SHP77 treated with DMSO at 0.1 percent for 48 hours (cell line): ENCODE measurements at regions not wholly inside any gene's neighbourhood (a gene's known extent, or its start where the extent isn't known, plus 50 kb on each side); places are given as distances from the start of the nearest gene placed in this dataset.

Experiments used
- DNase-seq: peaks from one replicate; lab custom pipeline; 2025; lab: John Stamatoyannopoulos, UW

- no peak for DNase-seq
Observed at GRCh38 chr2:219692521-219692920, 65.1 kb downstream of the SLC4A3 start.

GRCh38 chr2:219695145-219695709 is 67.8 kb downstream of the SLC4A3 start:
- DNase-seq: no peak

GRCh38 chr2:219697811-219698747 is 70.6 kb downstream of the SLC4A3 start:
- DNase-seq: no peak

GRCh38 chr2:219698748-219699439 is 71.5 kb downstream of the SLC4A3 start:
- no peak for DNase-seq

GRCh38 chr2:219699440-219699821 is 72.0 kb downstream of the SLC4A3 start:
- no peak for DNase-seq

- no peak for DNase-seq
Observed at GRCh38 chr2:219701847-219702634, 74.6 kb downstream of the SLC4A3 start.

- DNase-seq: no peak
Observed at GRCh38 chr2:219702796-219703545, 75.5 kb downstream of the SLC4A3 start.

GRCh38 chr2:219704878-219705277 is 77.4 kb downstream of the SLC4A3 start:
- no peak for DNase-seq

GRCh38 chr2:219706823-219707281 is 79.4 kb downstream of the SLC4A3 start:
- no peak for DNase-seq

- no peak for DNase-seq
Observed at GRCh38 chr2:219707496-219708285, 80.3 kb downstream of the SLC4A3 start.

- no peak for DNase-seq
Observed at GRCh38 chr2:219709331-219709761, 81.9 kb downstream of the SLC4A3 start.

GRCh38 chr2:219713110-219713509 is 85.7 kb downstream of the SLC4A3 start:
- DNase-seq: no peak

GRCh38 chr2:219714681-219715400 is 87.4 kb downstream of the SLC4A3 start:
- DNase-seq: no peak

GRCh38 chr2:219718066-219718465 is 90.6 kb downstream of the SLC4A3 start:
- no peak for DNase-seq

GRCh38 chr2:219719521-219719920 is 92.1 kb downstream of the SLC4A3 start:
- DNase-seq: no peak

GRCh38 chr2:219720956-219721355 is 93.5 kb downstream of the SLC4A3 start:
- no peak for DNase-seq

GRCh38 chr2:219722276-219722879 is 94.9 kb downstream of the SLC4A3 start:
- no peak for DNase-seq

- no peak for DNase-seq
Observed at GRCh38 chr2:219723311-219723710, 95.9 kb downstream of the SLC4A3 start.

GRCh38 chr2:219724628-219725027 is 97.2 kb downstream of the SLC4A3 start:
- DNase-seq: no peak
